B cell (primary cell): ENCODE measurements at regions not wholly inside any gene's neighbourhood (a gene's known extent, or its start where the extent isn't known, plus 50 kb on each side); places are given as distances from the start of the nearest gene placed in this dataset.

Experiments used
- ATAC-seq: fragments of 200-7000 bp; cut with Tn5 transposase; one replicate; pipeline ENCODE4 v1.10.0; 2021; ENCODE audit warnings: low read depth, mild to moderate bottlenecking, moderate number of reproducible peaks, moderate library complexity
- CTCF ChIA-PET: fragments of 350-600 bp; sonication (Branson Sonifier 250); formaldehyde crosslinking; loops from one replicate; lab custom pipeline; 2021; ENCODE audit warnings: antibody characterized with exemption, inconsistent platforms; lab: Charles Lee
- POLR2A ChIA-PET: fragments of 350-600 bp; sonication (Branson Sonifier 250); formaldehyde crosslinking; loops from one replicate; lab custom pipeline; 2021; ENCODE audit warnings: antibody characterized with exemption; lab: Charles Lee
- DNase-seq: peaks from one replicate; pipeline ENCODE4 v3.0.0; 2013
- H2AFZ ChIP-seq: 2 replicates; pipeline ENCODE4 v1.6.1; 2012; ENCODE audit warnings: mild to moderate bottlenecking, low read depth, low read length; ENCODE audit not compliant: insufficient read depth, poor library complexity, severe bottlenecking
- H3K27ac ChIP-seq, 2 donors: 1 replicate in 1 of 2; 2 replicates in 1 of 2; pipeline ENCODE4 v1.5.1; 2012 to 2013; ENCODE audit warnings: low read length in 2 of 2, mild to moderate bottlenecking in 2 of 2, moderate library complexity in 1 of 2
- H3K27me3 ChIP-seq, 4 experiments: fragments of 200-600 bp in 1 of 4; sonication (generic) in 1 of 4; replicated peaks in 1 of 4; 1 replicate in 2 of 4; 2 replicates in 2 of 4; pipeline versions ENCODE4 v1.6.1 to v1.7.0; 2013 to 2016; ENCODE audit warnings: low read length in 3 of 4, mild to moderate bottlenecking in 2 of 4, mixed read lengths in 1 of 4, moderate library complexity in 1 of 4; ENCODE audit not compliant: insufficient read depth in 4 of 4, control insufficient read depth in 3 of 4; ENCODE audit errors: control extremely low read depth in 1 of 4
- H3K36me3 ChIP-seq, 2 experiments: replicated peaks in 1 of 2; 1 replicate in 1 of 2; 2 replicates in 1 of 2; pipeline versions ENCODE4 v1.6.1 to v1.7.1; 2013; ENCODE audit warnings: low read length in 1 of 2; ENCODE audit not compliant: insufficient read depth in 2 of 2, control insufficient read depth in 1 of 2; ENCODE audit errors: control extremely low read depth in 1 of 2, extremely low read depth in 1 of 2
- H3K4me1 ChIP-seq, 2 donors: fragments of 200-600 bp in 1 of 2; sonication (generic) in 1 of 2; 1 replicate in 1 of 2; 2 replicates in 1 of 2; pipeline versions ENCODE4 v1.5.1 to v1.6.1; 2013 to 2017; ENCODE audit warnings: low read length in 2 of 2; ENCODE audit not compliant: control insufficient read depth in 2 of 2, insufficient read depth in 2 of 2
- H3K4me2 ChIP-seq: replicated peaks from 2 replicates; pipeline ENCODE3; 2012; ENCODE audit warnings: mild to moderate bottlenecking, low read depth, low read length; ENCODE audit not compliant: poor library complexity, severe bottlenecking
- H3K4me3 ChIP-seq, 5 experiments: fragments of 200-600 bp in 1 of 5; sonication (generic) in 1 of 5; 1 replicate in 3 of 5; 2 replicates in 2 of 5; pipeline versions ENCODE4 v1.5.1 to v1.7.0; 2011 to 2016; ENCODE audit warnings: low read length in 4 of 5, mild to moderate bottlenecking in 4 of 5, low read depth in 2 of 5, control low read depth in 1 of 5, moderate library complexity in 1 of 5; ENCODE audit not compliant: insufficient read depth in 1 of 5; ENCODE audit errors: control extremely low read depth in 1 of 5, extremely low read depth in 1 of 5
- H3K79me2 ChIP-seq: fragments of 200-600 bp; sonication (generic); one replicate; pipeline ENCODE4 v1.6.0; 2016; ENCODE audit warnings: low read length; ENCODE audit not compliant: control insufficient read depth, insufficient read depth
- H3K9ac ChIP-seq: fragments of 200-600 bp; sonication (generic); 2 replicates; pipeline ENCODE4 v1.6.1; 2017; ENCODE audit warnings: mild to moderate bottlenecking, low read length, moderate library complexity
- H3K9me3 ChIP-seq, 3 donors: one replicate each; pipeline versions ENCODE4 v1.6.1 to v1.7.1; 2013; ENCODE audit warnings: low read length in 2 of 3; ENCODE audit not compliant: control insufficient read depth in 2 of 3, insufficient read depth in 1 of 3; ENCODE audit errors: control extremely low read depth in 1 of 3
- H4K20me1 ChIP-seq: 2 replicates; pipeline ENCODE4 v1.6.0; 2012; ENCODE audit warnings: mild to moderate bottlenecking, low read length; ENCODE audit not compliant: insufficient read depth, control insufficient read depth, poor library complexity, severe bottlenecking
- H3K27ac Mint-ChIP-seq: one replicate; pipeline ENCODE4 v1.8.0; 2021; ENCODE audit warnings: mixed read lengths
- H3K27me3 Mint-ChIP-seq: one replicate; pipeline ENCODE4 v1.8.0; 2021; ENCODE audit warnings: mixed read lengths
- H3K4me1 Mint-ChIP-seq: one replicate; pipeline ENCODE4 v1.8.0; 2021; ENCODE audit warnings: mixed read lengths
- H3K4me3 Mint-ChIP-seq: one replicate; pipeline ENCODE4 v1.8.0; 2021; ENCODE audit warnings: mixed read lengths
- H3K9me3 Mint-ChIP-seq: one replicate; pipeline ENCODE4 v1.8.0; 2022; ENCODE audit warnings: mixed read lengths; ENCODE audit not compliant: insufficient read depth
- CTCF ChIP-seq: fragments of 200-600 bp; IDR thresholded peaks from one replicate; pipeline ENCODE4 v1.8.0; 2022; ENCODE audit warnings: antibody characterized with exemption, mild to moderate bottlenecking
- EZH2 ChIP-seq: IDR thresholded peaks from 2 replicates; pipeline ENCODE4 v1.6.1; 2012; ENCODE audit warnings: borderline replicate concordance, low read depth, mild to moderate bottlenecking, moderate library complexity, low read length; ENCODE audit not compliant: insufficient read depth, poor library complexity, severe bottlenecking
- WGBS: methylation state at CpG from one replicate; pipeline ENCODE4 v1.1.5; 2013; ENCODE audit warnings: missing lambda C conversion rate; ENCODE audit not compliant: insufficient coverage; 5-methylcytosine and 5-hydroxymethylcytosine counted together
- intact Hi-C: fragments of 100-400 bp; cut with micrococcal nuclease; formaldehyde crosslinking; loops from one replicate; pipeline ENCODE4 v1.10.0; 2022

GRCh38 chr2:72038524-72038923 is 109.1 kb downstream of the CYP26B1 start:
- no peaks in the 10 kb centered on the region for H3K27me3 Mint-ChIP-seq
- Histone ChIP-seq H3K79me2 (no peaks in the 10 kb centered on the region), H3K27me3 (peaks cover 0 to 3% (median 0%) of the 10 kb centered on the region in 4 experiments), H3K4me2 (no peak overlapping the region), H3K9me3 (peaks cover 0 to 25% (median under 1%) of the 10 kb centered on the region in 3 donors), H3K4me3 (no peak overlapping the region), H3K9ac (no peak overlapping the region), H3K36me3 (no peaks in the 10 kb centered on the region), H3K4me1 (no peaks in the 10 kb centered on the region), H4K20me1 (no peaks in the 10 kb centered on the region), H2AFZ (no peak overlapping the region), H3K27ac (no peak overlapping the region)
- ChIA-PET CTCF (no interaction called here), POLR2A (no interaction called here)
- ATAC-seq (no peak), DNase-seq (no peak)
- intact Hi-C loops: no loop called here
- no peaks in the 10 kb centered on the region for H3K4me1 Mint-ChIP-seq
- no peak for TF ChIP-seq CTCF
- TF ChIP-seq EZH2: no peak
- H3K9me3 Mint-ChIP-seq: no peaks in the 10 kb centered on the region
- H3K27ac Mint-ChIP-seq: no peak overlapping the region
- WGBS: 81% methylated on average over 5 of the region's 5 CpGs
- no peak overlapping the region for H3K4me3 Mint-ChIP-seq

- Histone ChIP-seq H3K27me3 (peaks cover 0 to 3% (median 0%) of the 10 kb centered on the region in 4 experiments), H4K20me1 (no peaks in the 10 kb centered on the region), H3K36me3 (no peaks in the 10 kb centered on the region), H3K9ac (no peak overlapping the region), H3K4me1 (no peaks in the 10 kb centered on the region), H2AFZ (no peak overlapping the region), H3K4me3 (no peak overlapping the region), H3K4me2 (no peak overlapping the region), H3K27ac (no peak overlapping the region), H3K9me3 (peaks cover 0 to 25% (median 0%) of the 10 kb centered on the region in 3 donors), H3K79me2 (no peaks in the 10 kb centered on the region)
- no peak for TF ChIP-seq CTCF
- no peak for TF ChIP-seq EZH2
- no peak for ATAC-seq
- Mint-ChIP-seq H3K27me3 (peaks cover 3% of the 10 kb centered on the region), H3K4me3 (no peak overlapping the region), H3K27ac (no peak overlapping the region), H3K9me3 (no peaks in the 10 kb centered on the region), H3K4me1 (no peaks in the 10 kb centered on the region)
- ChIA-PET POLR2A (no interaction called here), CTCF (no interaction called here)
- DNase-seq: no peak
- WGBS: 96% methylated on average over 5 of the region's 5 CpGs
- intact Hi-C loops: no loop called here
Observed at GRCh38 chr2:72037261-72037666, 110.4 kb downstream of the CYP26B1 start.
